CD4-positive, alpha-beta T cell (primary cell): ENCODE measurements at regions not wholly inside any gene's neighbourhood (a gene's known extent, or its start where the extent isn't known, plus 50 kb on each side); places are given as distances from the start of the nearest gene placed in this dataset.

ENCODE experiments used
- ATAC-seq: fragments of 200-7000 bp; cut with Tn5 transposase; one replicate; pipeline ENCODE4 v1.10.0; 2022; ENCODE audit warnings: mild to moderate bottlenecking; ENCODE audit not compliant: poor library complexity
- CTCF ChIA-PET: fragments of 350-600 bp; sonication (Branson Sonifier 250); formaldehyde crosslinking; loops from one replicate; lab custom pipeline; 2021; ENCODE audit warnings: antibody characterized with exemption, inconsistent platforms; lab: Charles Lee
- POLR2A ChIA-PET: fragments of 350-600 bp; sonication (Branson Sonifier 250); formaldehyde crosslinking; loops from one replicate; lab custom pipeline; 2021; ENCODE audit warnings: antibody characterized with exemption, inconsistent platforms; lab: Charles Lee
- DNase-seq, 14 experiments: peaks; one replicate each; pipeline ENCODE4 v3.0.0-alpha.2; 2013 to 2020; ENCODE audit warnings: mixed read lengths in 2 of 14
- H3K27ac ChIP-seq, 2 donors: one replicate each; pipeline versions ENCODE4 v1.5.1 to v1.7.0; 2013; ENCODE audit warnings: low read length in 2 of 2, low read depth in 1 of 2, mild to moderate bottlenecking in 1 of 2
- H3K27me3 ChIP-seq, 2 experiments: 1 replicate in 1 of 2; 2 replicates in 1 of 2; pipeline versions ENCODE4 v1.6.1 to v1.7.0; 2013; ENCODE audit warnings: low read length in 2 of 2, control low read depth in 1 of 2, mild to moderate bottlenecking in 1 of 2, moderate library complexity in 1 of 2; ENCODE audit not compliant: insufficient read depth in 2 of 2, control insufficient read depth in 1 of 2
- H3K36me3 ChIP-seq: one replicate; pipeline ENCODE4 v1.6.1; 2013; ENCODE audit warnings: low read length, control low read depth; ENCODE audit not compliant: insufficient read depth
- H3K4me1 ChIP-seq: one replicate; pipeline ENCODE4 v1.6.1; 2013; ENCODE audit warnings: low read length, control low read depth; ENCODE audit not compliant: insufficient read depth
- H3K4me3 ChIP-seq: one replicate; pipeline ENCODE4 v1.5.1; 2013; ENCODE audit warnings: mild to moderate bottlenecking, low read length, moderate library complexity
- H3K9me3 ChIP-seq, 2 experiments: 1 replicate in 1 of 2; 2 replicates in 1 of 2; pipeline versions ENCODE4 v1.6.1 to v1.7.0; 2013; ENCODE audit warnings: low read length in 2 of 2, mild to moderate bottlenecking in 2 of 2, control low read depth in 1 of 2, moderate library complexity in 1 of 2; ENCODE audit not compliant: control insufficient read depth in 1 of 2, insufficient read depth in 1 of 2
- H3K27ac Mint-ChIP-seq: one replicate; pipeline ENCODE4 v1.8.0; 2020; ENCODE audit warnings: mixed read lengths
- H3K27me3 Mint-ChIP-seq: one replicate; pipeline ENCODE4 v1.8.0; 2021; ENCODE audit warnings: mixed read lengths
- H3K36me3 Mint-ChIP-seq: one replicate; pipeline ENCODE4 v1.8.0; 2021; ENCODE audit warnings: low read depth, mixed read lengths
- H3K4me1 Mint-ChIP-seq: one replicate; pipeline ENCODE4 v1.8.0; 2021; ENCODE audit warnings: low read depth, mixed read lengths
- H3K4me3 Mint-ChIP-seq: one replicate; pipeline ENCODE4 v1.8.0; 2020; ENCODE audit warnings: mild to moderate bottlenecking, mixed read lengths
- H3K9me3 Mint-ChIP-seq: one replicate; pipeline ENCODE4 v1.8.0; 2020; ENCODE audit warnings: mixed read lengths
- intact Hi-C, 2 experiments: fragments of 100-400 bp; cut with DNase I in 1 of 2; cut with micrococcal nuclease in 1 of 2; formaldehyde crosslinking; loops; one replicate each; pipeline versions ENCODE4 v1.15.1 to v1.9.0; 2023 to 2025; cut with DNase I, micrococcal nuclease
- TF ChIP-seq, protein P1 (sequence below): fragments of 200-600 bp; IDR thresholded peaks from one replicate; pipeline ENCODE4 v1.8.0; 2022; ENCODE audit warnings: antibody characterized with exemption, mild to moderate bottlenecking

DNA sequence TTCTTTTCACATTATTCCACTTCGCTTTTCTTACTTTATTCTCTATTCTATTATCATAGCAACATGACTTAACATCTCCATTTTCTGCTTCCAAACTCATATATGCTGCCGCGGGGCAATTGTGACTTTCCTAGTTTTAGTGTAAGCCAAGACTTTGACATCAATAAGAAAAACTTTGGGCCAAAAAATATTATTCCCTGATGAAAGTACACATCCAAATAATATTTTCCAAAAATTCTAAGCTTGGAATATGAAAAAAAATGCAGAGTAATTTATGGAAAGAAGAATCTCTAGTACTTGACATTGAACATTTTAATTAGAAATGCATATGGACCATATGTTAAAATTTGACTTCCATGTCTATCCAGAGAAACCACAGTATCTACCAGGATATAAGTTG is 995.1 kb upstream of the INTU start:
- H3K36me3 Mint-ChIP-seq: no peaks in the 10 kb centered on the region
- H3K36me3 ChIP-seq: no peaks in the 10 kb centered on the region
- H3K4me3 Mint-ChIP-seq: no peak overlapping the region
- no peak overlapping the region for H3K27ac Mint-ChIP-seq
- DNase-seq (no peak), ATAC-seq (no peak)
- TF ChIP-seq, protein P1, sequence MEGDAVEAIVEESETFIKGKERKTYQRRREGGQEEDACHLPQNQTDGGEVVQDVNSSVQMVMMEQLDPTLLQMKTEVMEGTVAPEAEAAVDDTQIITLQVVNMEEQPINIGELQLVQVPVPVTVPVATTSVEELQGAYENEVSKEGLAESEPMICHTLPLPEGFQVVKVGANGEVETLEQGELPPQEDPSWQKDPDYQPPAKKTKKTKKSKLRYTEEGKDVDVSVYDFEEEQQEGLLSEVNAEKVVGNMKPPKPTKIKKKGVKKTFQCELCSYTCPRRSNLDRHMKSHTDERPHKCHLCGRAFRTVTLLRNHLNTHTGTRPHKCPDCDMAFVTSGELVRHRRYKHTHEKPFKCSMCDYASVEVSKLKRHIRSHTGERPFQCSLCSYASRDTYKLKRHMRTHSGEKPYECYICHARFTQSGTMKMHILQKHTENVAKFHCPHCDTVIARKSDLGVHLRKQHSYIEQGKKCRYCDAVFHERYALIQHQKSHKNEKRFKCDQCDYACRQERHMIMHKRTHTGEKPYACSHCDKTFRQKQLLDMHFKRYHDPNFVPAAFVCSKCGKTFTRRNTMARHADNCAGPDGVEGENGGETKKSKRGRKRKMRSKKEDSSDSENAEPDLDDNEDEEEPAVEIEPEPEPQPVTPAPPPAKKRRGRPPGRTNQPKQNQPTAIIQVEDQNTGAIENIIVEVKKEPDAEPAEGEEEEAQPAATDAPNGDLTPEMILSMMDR: no peak
- peaks cover 0 to 3% of the 10 kb centered on the region in 2 experiments for H3K9me3 ChIP-seq
- H3K27me3 ChIP-seq: no peaks in the 10 kb centered on the region
- H3K4me3 ChIP-seq: no peak overlapping the region
- H3K27ac ChIP-seq: no peak overlapping the region
- no peaks in the 10 kb centered on the region for H3K4me1 Mint-ChIP-seq
- no peaks in the 10 kb centered on the region for H3K27me3 Mint-ChIP-seq
- ChIA-PET CTCF (no interaction called here), POLR2A (no interaction called here)
- no peaks in the 10 kb centered on the region for H3K4me1 ChIP-seq
- peaks cover 5% of the 10 kb centered on the region for H3K9me3 Mint-ChIP-seq
- intact Hi-C loops: no loop called here

DNA sequence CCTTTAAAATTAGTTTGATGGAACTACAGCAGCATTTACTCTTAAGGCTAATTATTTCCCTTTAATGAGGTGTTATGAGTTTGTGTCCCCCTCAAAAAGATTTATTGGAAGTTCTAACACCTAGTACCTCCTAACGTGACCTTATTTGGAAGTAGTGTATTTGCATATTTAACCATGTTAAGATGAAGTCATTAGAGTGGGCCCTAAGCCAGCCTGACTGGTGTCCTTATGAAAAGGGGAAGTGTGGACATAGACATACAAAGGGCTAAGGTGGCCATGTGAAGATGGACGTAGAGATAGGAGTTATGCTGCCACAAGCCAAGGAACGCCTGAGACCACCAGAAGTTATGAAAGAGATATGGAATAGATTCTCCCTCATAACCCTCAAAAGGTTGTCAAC is 985.4 kb upstream of the INTU start:
- TF ChIP-seq, protein P1: no peak
- Histone ChIP-seq H3K27me3 (no peaks in the 10 kb centered on the region), H3K4me3 (no peak overlapping the region), H3K4me1 (no peaks in the 10 kb centered on the region), H3K9me3 (peaks cover 0 to 4% of the 10 kb centered on the region in 2 experiments), H3K36me3 (no peaks in the 10 kb centered on the region), H3K27ac (no peak overlapping the region)
- Mint-ChIP-seq H3K4me1 (no peaks in the 10 kb centered on the region), H3K4me3 (no peak overlapping the region), H3K36me3 (no peaks in the 10 kb centered on the region), H3K27me3 (no peaks in the 10 kb centered on the region), H3K27ac (no peak overlapping the region), H3K9me3 (peaks cover 5% of the 10 kb centered on the region)
- ChIA-PET POLR2A (no interaction called here), CTCF (no interaction called here)
- ATAC-seq (no peak), DNase-seq (no peak)
- intact Hi-C loops: no loop called here

DNA sequence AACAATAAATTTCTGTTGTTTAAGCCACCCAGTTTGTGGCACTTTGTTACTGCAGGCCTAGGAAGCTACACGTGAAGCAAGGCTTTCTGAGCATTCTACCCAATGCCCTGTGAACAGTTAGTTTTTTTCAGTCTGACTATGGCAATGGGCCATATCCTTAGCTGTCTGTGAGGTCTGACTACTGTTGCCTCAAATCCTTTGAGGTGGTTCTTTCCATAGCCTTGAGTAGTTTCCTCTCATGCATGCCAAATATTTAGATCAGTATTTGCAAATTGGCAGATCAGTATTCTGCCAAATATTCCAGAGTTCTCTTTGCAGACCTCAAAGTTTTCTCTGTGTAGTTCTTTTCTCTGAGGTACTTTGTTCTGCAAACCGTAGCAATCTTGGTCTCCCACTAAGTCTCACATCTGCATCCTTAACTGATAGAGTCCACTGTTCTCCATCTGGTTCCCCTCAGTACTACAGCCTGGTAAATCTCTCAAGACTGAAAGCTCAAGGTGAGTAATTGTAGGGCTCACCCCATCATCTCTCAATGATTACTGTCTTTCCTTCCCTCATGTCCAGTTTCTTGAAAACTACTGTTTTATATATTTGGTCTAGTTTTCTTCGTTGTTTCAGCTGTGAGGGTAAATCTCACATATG is 984.9 kb upstream of the INTU start:
- no peak for ATAC-seq
- no peak overlapping the region for H3K27ac Mint-ChIP-seq

More for the DNA sequence above, 984.9 kb upstream of the INTU start:
- Histone ChIP-seq H3K9me3 (peaks cover 0 to 4% of the 10 kb centered on the region in 2 experiments), H3K4me3 (no peak overlapping the region), H3K27me3 (no peaks in the 10 kb centered on the region), H3K36me3 (no peaks in the 10 kb centered on the region), H3K27ac (no peak overlapping the region), H3K4me1 (no peaks in the 10 kb centered on the region)
- Mint-ChIP-seq H3K27me3 (no peaks in the 10 kb centered on the region), H3K4me1 (no peaks in the 10 kb centered on the region), H3K4me3 (no peak overlapping the region), H3K36me3 (no peaks in the 10 kb centered on the region), H3K9me3 (peaks cover 5% of the 10 kb centered on the region)
- ChIA-PET POLR2A (no interaction called here), CTCF (no interaction called here)
- intact Hi-C loops: no loop called here
- TF ChIP-seq, protein P1: no peak
- DNase-seq: no peak
